BJ (cell line): ENCODE measurements at regions not wholly inside any gene's neighbourhood (a gene's known extent, or its start where the extent isn't known, plus 50 kb on each side); places are given as distances from the start of the nearest gene placed in this dataset.

ENCODE experiments used
- CTCF ChIA-PET: fragments of 350-600 bp; formaldehyde crosslinking; extraction: SDS; loops from one replicate; lab custom pipeline; 2021; ENCODE audit warnings: antibody characterized with exemption, inconsistent platforms; lab: Yijun Ruan, JAX
- POLR2A ChIA-PET: fragments of 300-600 bp; sonication (Branson Sonifier 250); formaldehyde crosslinking; extraction: SDS; loops from one replicate; lab custom pipeline; 2021; ENCODE audit warnings: antibody characterized with exemption; lab: Charles Lee
- DNase-seq: peaks from one replicate; pipeline ENCODE4 v3.0.0-alpha.2; 2011; ENCODE audit warnings: low read depth
- H3K27me3 ChIP-seq: 2 replicates; pipeline ENCODE4 v1.6.0; 2011; ENCODE audit warnings: low read length; ENCODE audit not compliant: control insufficient read depth, insufficient read depth
- H3K36me3 ChIP-seq: 2 replicates; pipeline ENCODE4 v1.5.1; 2011; ENCODE audit warnings: low read length; ENCODE audit not compliant: control insufficient read depth, insufficient read depth
- H3K4me3 ChIP-seq: 2 replicates; pipeline ENCODE4 v1.5.1; 2011; ENCODE audit warnings: low read depth, mild to moderate bottlenecking, control low read depth, low read length
- TF ChIP-seq, protein P1 (sequence below): IDR thresholded peaks from 2 replicates; pipeline ENCODE4 v1.5.1; 2011; ENCODE audit warnings: low read depth, mild to moderate bottlenecking, control low read depth, inconsistent platforms, low read length, moderate library complexity; ENCODE audit not compliant: insufficient read depth

DNA sequence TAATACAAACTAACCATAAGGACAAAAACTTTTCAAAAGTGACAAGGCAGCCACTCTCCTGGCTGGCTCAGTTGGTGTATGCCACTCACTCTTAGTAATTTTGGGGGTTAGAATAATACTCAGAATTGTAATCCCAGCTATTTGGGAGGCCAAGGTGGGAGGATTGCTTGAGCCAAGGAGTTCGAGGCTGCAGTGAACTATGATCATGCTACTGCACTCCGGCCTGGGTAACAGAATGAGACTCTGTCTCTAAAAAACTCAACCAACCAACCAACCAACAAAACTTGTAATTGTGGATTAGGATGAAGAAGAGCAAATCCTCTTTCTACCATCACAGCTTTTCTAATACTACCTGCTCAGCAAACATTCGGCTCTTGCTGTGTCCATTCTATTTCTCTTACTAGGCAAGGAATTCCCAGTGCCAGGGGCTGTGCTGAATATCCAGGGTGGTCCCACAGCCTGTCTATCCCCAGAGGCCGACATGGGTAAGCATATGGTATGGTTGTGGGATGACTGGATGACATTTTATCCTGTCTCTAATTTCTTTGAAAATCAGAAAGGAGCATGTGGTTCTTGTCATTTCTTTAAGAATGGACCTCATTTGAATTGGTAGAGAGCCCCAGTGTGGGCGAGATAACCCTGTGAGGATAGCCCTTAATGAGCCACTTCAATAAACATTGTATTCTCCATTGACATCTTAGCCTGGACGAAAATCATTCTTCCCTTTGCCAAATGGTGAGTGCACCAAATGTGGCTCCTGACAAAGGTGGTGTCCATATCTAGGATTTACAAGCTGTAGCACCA lies 220.1 kb downstream of the MYCN start:
- Histone ChIP-seq H3K27me3 (no peaks in the 10 kb centered on the region), H3K4me3 (no peak overlapping the region), H3K36me3 (no peaks in the 10 kb centered on the region)
- TF ChIP-seq, protein P1, sequence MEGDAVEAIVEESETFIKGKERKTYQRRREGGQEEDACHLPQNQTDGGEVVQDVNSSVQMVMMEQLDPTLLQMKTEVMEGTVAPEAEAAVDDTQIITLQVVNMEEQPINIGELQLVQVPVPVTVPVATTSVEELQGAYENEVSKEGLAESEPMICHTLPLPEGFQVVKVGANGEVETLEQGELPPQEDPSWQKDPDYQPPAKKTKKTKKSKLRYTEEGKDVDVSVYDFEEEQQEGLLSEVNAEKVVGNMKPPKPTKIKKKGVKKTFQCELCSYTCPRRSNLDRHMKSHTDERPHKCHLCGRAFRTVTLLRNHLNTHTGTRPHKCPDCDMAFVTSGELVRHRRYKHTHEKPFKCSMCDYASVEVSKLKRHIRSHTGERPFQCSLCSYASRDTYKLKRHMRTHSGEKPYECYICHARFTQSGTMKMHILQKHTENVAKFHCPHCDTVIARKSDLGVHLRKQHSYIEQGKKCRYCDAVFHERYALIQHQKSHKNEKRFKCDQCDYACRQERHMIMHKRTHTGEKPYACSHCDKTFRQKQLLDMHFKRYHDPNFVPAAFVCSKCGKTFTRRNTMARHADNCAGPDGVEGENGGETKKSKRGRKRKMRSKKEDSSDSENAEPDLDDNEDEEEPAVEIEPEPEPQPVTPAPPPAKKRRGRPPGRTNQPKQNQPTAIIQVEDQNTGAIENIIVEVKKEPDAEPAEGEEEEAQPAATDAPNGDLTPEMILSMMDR, result no peak
- no peak for DNase-seq
- ChIA-PET CTCF (no interaction called here), POLR2A (no interaction called here)

DNA sequence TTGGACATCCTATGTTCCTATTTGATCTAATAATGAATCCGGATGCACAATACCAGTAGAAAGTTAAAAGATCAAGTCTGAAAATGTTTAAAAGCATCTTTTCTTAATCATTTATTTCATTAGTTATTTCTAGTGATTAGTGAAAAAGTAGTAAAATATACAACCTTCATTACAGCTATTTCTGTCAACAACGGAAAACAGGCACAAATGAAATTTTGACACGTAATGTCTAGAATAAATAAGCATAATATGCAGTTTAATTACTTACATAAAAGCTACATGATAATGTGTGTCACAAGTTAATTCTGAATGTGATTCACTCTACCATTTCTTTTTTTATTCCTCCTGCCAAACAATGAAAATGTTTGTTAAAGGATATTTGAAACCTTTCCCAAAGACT lies 216.1 kb downstream of the MYCN start:
- POLR2A ChIA-PET, result no interaction called here
- Histone ChIP-seq H3K4me3 (no peak overlapping the region), H3K27me3 (no peaks in the 10 kb centered on the region), H3K36me3 (no peaks in the 10 kb centered on the region)
- TF ChIP-seq, protein P1, result no peak
- CTCF ChIA-PET, result interaction anchor here (0.6 kb wide), 1 partner anchor 1519 kb away, joined by 3 read pairs; no protein-coding TSS in a partner anchor
- DNase-seq, result no peak

DNA sequence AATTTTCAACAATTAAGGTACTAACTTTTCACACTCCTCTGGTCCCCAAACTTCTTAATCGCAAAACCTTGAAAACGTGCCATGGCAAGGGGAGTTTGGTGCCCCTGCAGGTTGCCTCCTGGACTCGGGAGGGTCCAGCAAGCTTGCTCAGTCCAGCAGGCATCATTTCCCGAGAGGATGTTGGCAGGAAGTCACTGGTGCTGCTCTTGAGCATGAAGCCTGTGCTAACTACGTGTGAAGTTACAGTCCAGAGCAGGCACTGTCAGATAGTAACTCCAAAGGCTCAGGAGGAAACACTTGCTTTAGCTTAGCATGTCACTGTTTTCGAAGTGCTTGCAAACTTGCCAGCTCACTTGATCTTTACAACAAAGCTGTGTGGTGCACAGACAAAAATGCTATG lies 215.4 kb downstream of the MYCN start:
- Histone ChIP-seq H3K4me3 (no peak overlapping the region), H3K36me3 (no peaks in the 10 kb centered on the region), H3K27me3 (no peaks in the 10 kb centered on the region)
- ChIA-PET CTCF (no interaction called here), POLR2A (no interaction called here)
- no peak for DNase-seq
- TF ChIP-seq, protein P1, result no peak

DNA sequence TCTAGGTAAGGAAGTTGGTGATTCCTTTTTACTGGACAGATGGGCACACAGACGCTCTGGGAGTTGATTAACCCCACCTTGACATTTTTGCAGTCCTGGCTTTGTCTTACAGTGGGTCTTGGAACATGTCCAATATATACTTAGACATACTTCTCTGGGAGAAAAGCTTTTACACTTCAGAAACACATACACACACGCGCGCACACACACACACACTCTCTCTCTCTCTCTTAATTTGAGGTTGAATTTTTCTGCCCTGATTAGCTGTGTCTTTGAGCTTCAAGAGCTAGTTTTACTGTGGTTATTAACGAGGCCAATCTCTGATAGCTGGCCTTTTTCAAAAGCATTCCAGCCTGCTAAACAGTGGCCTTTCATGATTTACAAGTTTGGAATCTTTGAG lies 215.0 kb downstream of the MYCN start:
- no peaks in the 10 kb centered on the region for H3K36me3 ChIP-seq
- TF ChIP-seq, protein P1, result no peak
- CTCF ChIA-PET, result no interaction called here
- H3K27me3 ChIP-seq, result no peaks in the 10 kb centered on the region
- no peak overlapping the region for H3K4me3 ChIP-seq
- no peak for DNase-seq
- POLR2A ChIA-PET, result no interaction called here

DNA sequence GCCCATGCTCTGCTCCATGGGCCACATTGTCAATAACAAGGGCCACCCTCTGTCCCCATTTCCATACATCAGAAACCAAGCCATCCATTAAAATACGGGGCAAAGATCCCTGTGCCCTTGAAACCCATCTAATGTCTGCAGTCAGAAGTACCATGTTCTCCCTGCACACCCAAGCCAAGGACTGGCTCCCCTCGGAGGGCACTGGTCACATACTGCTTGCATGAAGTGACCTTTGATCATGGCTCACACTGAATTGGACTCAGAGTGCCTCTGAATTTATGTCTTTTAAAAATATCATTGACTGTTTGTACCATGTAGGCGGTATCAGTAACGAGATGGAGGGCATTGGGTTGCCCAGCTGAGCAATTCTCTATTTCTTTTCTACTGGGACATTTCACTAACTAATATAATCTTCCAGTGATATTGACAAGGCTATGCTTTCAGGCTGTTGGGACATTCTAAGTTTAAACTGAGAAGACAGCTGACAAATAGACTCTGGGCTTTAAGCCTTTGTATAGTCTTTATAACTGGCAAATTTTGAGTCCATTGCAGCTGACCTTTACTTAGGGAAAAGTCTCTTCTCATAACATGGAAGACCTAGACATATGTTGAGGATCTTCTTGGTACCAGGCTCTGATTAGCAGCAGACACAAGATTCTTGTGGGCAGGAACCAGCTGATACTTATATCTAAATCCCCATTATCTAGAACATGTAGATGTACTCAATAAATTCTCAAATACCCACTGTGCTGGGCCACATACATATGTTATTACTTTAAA lies 214.3 kb downstream of the MYCN start:
- CTCF ChIA-PET, result interaction anchor here (0.6 kb wide), 1 partner anchor 226 kb away, joined by 3 read pairs; no protein-coding TSS in a partner anchor

More for the DNA sequence above, 214.3 kb downstream of the MYCN start:
- no peak overlapping the region for H3K4me3 ChIP-seq
- POLR2A ChIA-PET, result no interaction called here
- no peaks in the 10 kb centered on the region for H3K27me3 ChIP-seq
- DNase-seq, result no peak
- H3K36me3 ChIP-seq, result no peaks in the 10 kb centered on the region
- TF ChIP-seq, protein P1, result no peak
